Inferior parietal cortex (tissue), 1 donor: ENCODE measurements at regions not wholly inside any gene's neighbourhood (a gene's known extent, or its start where the extent isn't known, plus 50 kb on each side); places are given as distances from the start of the nearest gene placed in this dataset.

Source experiments
- DNase-seq: peaks from one replicate; pipeline ENCODE4 v3.0.0-alpha.2; 2016; ENCODE audit errors: extremely low spot score

DNA sequence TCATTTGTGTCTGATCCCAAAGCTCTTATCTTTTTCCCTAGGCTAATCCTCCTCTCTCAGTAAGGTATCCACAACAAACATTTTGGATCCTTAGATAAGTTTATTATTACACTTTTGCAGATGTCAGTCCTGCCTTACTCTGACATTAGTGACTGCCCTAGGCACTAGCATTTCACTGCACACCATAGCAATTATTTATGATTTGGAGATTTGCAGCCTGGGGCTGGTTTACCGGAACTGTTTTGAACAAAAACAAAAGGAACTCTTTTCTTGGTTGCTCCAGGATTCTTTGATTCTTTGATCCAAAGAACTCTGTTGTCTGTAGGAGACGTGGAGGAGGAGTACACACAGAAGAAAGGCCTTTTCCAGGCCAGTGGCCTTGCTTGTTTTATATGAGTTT is 80.4 kb downstream of the EDNRB start:
- DNase-seq = no peak

DNA sequence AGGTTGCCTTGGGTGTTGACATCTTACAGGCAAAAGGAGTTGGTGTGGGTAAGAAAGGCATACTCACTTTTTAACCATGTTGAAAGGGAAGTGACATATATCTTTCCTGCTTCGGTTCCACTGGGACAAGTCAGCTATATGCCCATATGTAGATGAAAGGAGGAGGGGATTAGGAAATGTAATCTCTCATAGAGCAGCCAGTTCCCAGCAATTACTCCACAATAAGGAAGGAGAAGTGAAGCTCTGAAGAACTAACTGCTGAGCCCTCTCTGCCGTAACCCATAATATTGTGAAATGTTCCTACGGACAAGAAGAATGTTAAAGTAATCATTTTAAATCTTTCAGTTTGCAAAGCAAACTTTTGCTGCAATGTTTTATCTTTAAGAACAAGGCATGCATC is 82.2 kb downstream of the EDNRB start:
- no peak for DNase-seq

DNA sequence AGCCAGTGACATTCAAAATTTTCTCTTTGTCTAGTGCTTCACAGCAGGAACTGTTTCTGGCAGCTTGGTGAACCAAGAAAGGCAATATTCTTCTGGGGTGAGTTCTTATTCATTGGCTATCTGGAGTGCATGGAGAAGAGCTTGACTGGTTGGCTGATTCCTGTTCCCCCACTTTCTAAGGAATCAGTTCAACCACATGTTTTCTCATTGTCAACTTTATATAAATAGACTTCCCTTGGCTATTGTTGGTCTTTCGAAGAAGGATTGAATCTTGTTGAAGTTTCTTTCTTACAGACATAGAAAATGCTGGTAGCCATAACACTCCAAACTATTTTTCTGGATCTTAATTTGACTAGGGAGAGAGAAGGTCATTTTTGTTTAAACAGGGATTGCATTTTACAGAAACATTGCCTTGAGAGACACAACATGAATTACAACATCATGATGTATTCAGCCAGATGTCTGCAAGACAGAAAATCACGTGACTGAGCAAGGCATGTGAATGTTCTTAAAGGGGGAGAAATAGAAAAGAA is 85.2 kb downstream of the EDNRB start:
- DNase-seq = peak; percentile 24

DNA sequence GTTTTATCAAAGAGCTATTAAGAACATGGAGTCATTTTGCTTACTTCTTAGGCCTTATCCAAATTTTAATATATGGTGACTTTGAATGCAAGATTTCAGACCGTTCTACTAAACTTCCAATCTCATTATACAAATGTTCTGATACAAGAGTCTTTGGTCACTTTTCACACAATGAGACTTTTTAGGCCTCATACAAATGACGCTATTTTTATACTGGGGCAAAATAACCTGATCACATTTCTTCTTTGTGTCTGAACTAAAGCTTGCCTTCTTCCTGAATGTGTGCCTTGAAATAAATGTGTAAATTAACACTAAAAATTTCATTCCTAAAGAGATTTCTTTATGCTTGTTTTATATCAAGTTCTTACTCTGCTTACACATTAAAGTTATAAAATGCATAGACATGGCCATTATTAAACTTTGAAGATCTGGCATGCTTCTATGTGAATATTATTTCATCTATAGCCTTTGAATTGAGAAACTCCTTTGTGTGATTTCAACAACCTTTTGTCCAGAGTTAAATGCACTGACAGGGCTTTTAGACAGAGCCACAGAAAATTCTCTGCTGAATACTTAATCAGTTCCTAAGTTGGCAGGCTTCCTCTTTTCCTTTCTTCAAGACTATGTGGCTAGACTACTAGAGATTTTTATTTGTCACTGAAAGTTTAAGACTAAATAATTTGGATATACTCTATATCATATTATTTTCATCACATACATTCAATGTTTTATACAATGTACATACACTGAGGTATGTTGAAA is 86.1 kb downstream of the EDNRB start:
- peak; percentile 44 for DNase-seq

DNA sequence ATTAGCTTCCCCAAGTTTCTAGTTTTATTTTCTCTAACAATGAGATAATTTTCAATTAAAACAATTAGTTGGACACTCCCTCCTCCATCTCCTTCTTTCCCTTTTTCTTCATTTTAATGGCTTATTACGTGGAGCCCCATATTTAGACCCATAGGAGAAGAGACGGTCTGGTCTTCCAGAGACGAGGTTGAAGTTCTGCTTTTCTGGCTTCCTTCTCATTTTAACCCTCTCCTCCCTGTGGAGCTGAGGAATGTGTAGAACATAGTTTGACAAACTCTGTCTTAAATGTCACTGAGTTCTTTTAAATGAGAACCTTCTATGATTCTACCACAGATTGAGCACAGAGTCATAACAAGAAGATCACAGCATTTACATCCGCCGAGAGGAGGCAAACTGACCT is 86.8 kb downstream of the EDNRB start:
- no peak for DNase-seq

DNA sequence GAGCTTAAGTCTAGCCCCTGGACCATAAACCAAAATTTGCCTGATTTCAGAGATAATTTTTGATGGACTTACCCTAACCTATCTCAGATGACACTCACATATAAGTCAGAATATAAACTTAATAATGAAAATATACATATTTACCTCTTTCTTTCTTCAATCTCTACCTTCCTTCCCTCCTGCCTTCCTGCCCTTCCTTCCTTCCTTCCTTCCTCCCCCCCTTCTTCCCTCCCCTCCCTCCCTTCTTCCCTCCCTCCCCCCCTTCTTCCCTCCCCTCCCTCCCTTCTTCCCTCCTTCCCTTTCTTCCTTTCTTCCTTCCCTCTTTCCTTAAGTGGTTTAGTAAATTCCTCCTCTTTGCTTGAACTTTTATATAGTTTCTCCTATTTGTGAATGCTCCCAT is 88.7 kb downstream of the EDNRB start:
- DNase-seq = no peak

DNA sequence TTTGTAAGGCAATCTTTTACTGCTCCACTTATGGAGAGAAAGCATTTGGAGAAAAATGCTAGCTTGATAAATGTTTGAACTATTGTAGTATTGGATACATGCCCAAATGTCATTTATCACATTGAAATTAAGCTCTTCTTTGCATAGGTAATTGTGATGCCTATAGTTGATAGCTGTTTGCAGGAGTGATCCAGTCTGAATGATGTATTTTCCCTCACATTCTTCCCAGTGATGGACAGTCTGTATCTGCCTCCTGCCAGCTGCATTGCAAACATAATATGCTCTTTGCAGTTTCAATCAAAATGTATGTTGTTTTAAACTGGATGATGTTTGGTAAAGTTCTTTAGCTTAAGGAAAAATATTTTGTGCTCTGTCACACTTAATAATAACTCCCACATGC is 89.8 kb downstream of the EDNRB start:
- DNase-seq = no peak

DNA sequence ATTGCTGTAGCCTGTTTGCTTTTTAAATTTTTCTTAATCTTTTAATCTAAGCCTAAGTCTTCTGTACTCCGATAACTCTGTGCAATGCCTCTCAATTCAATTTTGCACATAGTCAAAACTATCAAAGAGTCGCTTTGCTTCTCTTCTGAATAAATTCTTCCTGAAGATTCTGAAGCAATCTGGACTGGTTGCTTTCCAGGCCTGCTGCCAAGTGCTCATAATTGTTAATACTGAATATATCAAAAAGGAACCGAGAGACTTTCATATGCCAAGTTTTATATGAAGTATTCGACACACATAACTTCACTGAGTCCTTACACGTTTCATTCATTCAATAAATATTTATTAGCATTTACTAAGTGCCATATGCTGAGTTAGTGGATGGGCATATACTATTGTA is 91.3 kb downstream of the EDNRB start:
- no peak for DNase-seq

DNA sequence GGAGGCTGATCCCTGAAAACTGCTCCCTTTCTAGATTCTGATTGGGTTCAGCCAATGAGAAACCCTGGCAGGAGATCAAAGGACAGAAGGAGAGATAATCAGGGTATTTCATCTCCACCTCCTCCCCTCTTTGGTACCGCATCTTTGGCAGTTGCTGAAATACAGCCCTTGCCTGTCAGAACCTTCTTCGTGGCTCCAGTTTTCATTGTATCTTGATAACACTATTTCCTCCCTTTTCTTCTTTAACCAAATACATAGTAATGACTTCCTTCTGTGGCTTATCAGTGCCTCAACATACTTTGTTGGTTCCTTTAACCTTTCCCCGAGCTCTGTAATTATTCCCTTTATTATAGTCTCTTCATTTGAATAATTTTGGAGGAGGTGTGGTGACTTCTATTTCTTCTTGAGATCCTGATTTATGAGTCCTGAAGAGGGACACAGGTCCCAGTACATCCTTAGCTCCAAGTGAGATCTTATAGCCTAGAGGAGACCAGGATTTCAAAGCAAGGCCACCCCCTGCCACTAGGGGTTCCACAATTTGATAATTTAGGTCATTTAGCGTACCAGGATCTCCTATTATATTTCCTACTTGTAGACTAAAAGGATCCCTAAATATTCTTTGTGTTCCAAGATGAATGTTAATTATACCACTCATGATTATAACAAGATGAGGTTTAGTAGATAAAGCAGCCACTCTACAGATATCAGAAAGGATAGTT is 98.0 kb downstream of the EDNRB start:
- no peak for DNase-seq

DNA sequence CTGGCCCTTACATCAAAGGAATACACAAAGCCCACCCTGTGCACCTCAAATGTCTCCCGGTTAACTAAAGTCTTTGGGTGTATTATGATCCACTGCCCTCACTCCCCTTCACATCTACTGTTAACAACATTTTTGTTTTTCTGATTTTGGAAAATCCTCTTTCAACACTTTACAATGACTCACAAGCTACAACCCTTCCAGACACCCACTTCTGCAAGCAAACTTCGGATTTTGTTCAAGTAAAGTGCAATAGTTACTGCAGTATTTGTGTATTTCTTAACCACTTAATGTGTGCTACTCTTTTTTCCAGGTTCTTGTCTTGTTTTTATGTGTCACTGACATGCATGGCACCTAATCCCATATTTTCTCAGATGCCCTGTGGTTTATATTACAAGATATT is 101.1 kb downstream of the EDNRB start:
- DNase-seq = no peak

DNA sequence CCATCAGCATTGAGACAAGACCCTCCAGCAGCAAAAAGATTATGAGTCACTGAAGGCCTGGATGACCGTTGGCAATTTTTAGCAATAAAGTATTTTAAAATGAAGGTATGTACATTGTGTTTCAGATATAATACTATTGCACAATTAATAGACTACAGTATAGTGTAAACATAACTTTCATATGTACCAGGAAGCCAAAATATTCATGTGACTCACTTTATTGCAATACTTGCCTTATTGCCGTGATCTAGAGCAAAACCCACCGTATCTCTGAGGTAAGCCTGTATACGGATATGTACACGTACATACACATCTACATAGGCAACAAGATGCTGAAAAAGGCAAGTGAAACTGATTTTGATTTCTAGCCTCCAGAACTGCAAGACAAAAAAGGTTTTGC is 103.3 kb downstream of the EDNRB start:
- DNase-seq = no peak
